NCI-H1930 (cell line): ENCODE measurements at regions not wholly inside any gene's neighbourhood (a gene's known extent, or its start where the extent isn't known, plus 50 kb on each side); places are given as distances from the start of the nearest gene placed in this dataset.

Experiments
- DNase-seq, 2 experiments: peaks; one replicate each; lab custom pipeline; 2025; lab: John Stamatoyannopoulos, UW

GRCh38 chr20:41951615-41952014, 333.4 kb upstream of the CHD6 start:
- no peak for DNase-seq

- no peak for DNase-seq
Measured at GRCh38 chr20:41939659-41940058, 321.5 kb upstream of the CHD6 start.

GRCh38 chr20:41938353-41938752, 320.2 kb upstream of the CHD6 start:
- DNase-seq = no peak

GRCh38 chr20:41935259-41935791, 317.1 kb upstream of the CHD6 start:
- no peak for DNase-seq

GRCh38 chr20:41932431-41932830, 314.3 kb upstream of the CHD6 start:
- no peak for DNase-seq

GRCh38 chr20:41927655-41928054, 309.5 kb upstream of the CHD6 start:
- no peak for DNase-seq

- no peak for DNase-seq
Measured at GRCh38 chr20:41927189-41927588, 309.0 kb upstream of the CHD6 start.

GRCh38 chr20:41925476-41925875, 307.3 kb upstream of the CHD6 start:
- DNase-seq = no peak

- no peak for DNase-seq
Measured at GRCh38 chr20:41923624-41924023, 305.4 kb upstream of the CHD6 start.

- no peak for DNase-seq
Measured at GRCh38 chr20:41913146-41913545, 295.0 kb upstream of the CHD6 start.

GRCh38 chr20:41910558-41910957, 292.4 kb upstream of the CHD6 start:
- no peak for DNase-seq

GRCh38 chr20:41905199-41905598, 287.0 kb upstream of the CHD6 start:
- no peak for DNase-seq

GRCh38 chr20:41903586-41903985, 285.4 kb upstream of the CHD6 start:
- no peak for DNase-seq

- no peak for DNase-seq
Measured at GRCh38 chr20:41902346-41902745, 284.2 kb upstream of the CHD6 start.

- DNase-seq = no peak
Measured at GRCh38 chr20:41900201-41900691, 282.1 kb upstream of the CHD6 start.

- DNase-seq = no peak
Measured at GRCh38 chr20:41897708-41898107, 279.5 kb upstream of the CHD6 start.

- no peak for DNase-seq
Measured at GRCh38 chr20:41895241-41896032, 277.3 kb upstream of the CHD6 start.

- DNase-seq = no peak
Measured at GRCh38 chr20:41894255-41894963, 276.2 kb upstream of the CHD6 start.

GRCh38 chr20:41892031-41892430, 273.9 kb upstream of the CHD6 start:
- no peak for DNase-seq

GRCh38 chr20:41889844-41890224, 271.7 kb upstream of the CHD6 start:
- no peak for DNase-seq

- peak in 1 of 2 experiments; percentile 8 for DNase-seq
Measured at GRCh38 chr20:41889126-41889843, 271.1 kb upstream of the CHD6 start.

- DNase-seq = no peak
Measured at GRCh38 chr20:41888434-41888833, 270.3 kb upstream of the CHD6 start.
